ENCODE measurements at regions not wholly inside any gene's neighbourhood (a gene's known extent, or its start where the extent isn't known, plus 50 kb on each side); places are given as distances from the start of the nearest gene placed in this dataset.
"Not testable (repeated sequence)": the region's sequence is repeated elsewhere in the genome, so short reads cannot be mapped to it uniquely, and the experiment has no call there.

GRCh38 chr12:46884362-46884761 lies 58.6 kb upstream of the SLC38A4 start:
- DNase-seq, result no peak

DNA sequence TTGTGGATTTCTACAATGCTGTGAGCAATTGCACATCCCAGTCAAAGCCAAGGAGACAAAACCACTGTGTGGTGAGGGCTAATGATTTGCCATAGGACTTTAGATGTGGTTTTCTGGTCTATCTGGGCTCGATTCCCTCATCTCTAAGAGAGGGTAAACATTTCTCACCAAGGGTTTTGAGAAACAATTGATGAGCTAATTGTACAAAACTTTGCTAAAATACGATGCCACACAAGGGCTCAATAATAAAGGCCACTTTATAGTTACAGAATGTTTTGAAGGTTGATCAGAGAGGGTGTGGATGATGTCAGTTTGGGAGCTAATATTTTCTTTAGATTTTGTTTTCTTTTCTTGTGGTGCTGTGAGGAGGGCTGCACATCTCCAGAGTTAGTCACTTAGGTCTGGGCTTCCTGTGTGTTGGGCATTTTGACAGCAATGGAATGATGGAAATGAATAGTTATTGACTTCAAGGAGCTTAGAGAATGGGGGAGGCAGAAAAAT lies 60.8 kb upstream of the SLC38A4 start:
- DNase-seq, result no peak

DNA sequence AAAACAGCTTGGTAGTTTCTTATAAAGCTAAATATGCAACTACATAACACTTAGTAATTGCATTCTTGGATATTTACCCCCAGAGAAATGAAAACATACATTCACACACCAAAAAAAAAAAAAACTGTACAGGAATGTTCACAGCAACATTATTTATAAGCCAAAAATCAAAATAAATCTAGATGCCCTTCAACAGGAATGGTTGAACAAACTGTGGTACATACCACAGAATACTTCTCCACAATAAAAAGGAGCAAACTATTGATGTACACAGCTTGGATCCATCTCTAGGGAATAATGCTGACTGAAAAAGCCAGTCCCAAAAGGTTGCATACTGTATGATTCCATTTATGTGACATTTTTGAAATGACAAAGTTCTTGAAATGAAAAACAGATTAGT lies 62.1 kb upstream of the SLC38A4 start:
- no peak for DNase-seq

DNA sequence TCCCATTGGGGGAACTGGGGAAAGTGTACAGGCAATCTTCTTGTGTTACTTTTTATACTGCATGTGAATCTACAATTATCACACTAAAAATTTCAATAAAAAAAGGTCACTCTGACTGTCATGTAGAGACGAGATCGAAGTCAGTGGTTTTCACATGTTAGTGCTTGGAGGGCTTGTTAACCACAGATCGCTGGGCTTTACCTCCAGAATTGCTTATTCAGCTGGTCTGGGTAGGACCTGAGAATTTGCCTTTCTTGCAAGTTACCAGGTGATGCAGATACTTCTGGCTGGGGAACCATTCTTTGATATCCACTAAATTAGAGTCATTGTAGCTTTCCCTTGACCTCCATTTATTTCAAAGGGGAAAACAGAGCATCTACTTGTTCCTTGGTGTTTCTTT lies 62.8 kb upstream of the SLC38A4 start:
- no peak for DNase-seq

GRCh38 chr12:46891306-46891705 lies 65.5 kb upstream of the SLC38A4 start:
- DNase-seq, result no peak

DNA sequence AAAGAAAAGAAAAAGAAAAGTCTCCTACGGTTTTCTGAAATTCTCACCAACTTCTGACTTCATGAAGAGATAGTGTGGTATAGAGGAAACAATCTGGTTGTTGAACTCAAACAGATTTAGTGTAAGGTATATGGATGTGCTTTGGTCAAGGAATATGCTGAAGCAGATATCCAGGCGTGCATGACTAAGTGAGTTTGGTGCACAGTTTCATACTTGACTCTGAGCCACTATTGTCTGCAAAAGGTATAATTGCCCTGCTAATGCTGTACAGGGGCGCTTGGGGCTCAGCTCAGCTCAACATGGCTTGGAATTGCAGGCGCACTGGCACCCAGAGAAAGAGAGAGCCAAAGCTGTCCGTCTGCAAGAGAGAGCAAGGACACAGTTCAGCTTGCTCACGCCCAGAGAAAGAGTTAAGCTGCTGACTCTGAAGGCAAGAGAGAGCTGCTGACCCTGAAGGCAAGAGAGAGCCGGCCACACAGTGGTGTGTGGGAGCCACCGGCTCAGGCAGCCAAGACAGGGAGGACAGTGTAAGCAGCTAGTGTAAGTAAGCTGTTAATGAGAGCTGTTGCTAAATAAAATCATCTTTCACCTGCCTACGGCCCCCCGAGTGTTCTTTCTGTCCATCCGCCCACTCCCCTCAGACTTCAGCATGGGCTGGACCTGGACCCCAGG lies 66.4 kb upstream of the SLC38A4 start:
- DNase-seq, result no peak

DNA sequence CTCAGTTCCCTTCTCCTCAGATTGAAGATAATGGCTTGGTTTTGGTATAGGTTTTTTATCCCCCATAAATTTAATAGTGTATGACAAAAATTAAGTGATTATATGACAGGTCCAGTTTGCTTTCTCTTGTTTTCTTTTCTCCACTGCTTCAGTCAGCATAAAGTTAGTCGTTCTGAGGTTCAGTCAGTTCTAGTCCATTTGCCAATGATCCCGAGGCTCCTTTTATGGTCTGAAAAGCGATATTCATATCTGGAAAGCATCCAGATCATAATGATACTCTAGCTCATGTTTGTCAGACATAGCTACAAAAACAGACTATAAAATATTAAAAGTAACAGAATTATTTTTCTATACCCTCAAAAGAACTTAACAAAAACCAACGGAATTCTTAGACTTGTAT lies 67.1 kb upstream of the SLC38A4 start:
- DNase-seq, result no peak

DNA sequence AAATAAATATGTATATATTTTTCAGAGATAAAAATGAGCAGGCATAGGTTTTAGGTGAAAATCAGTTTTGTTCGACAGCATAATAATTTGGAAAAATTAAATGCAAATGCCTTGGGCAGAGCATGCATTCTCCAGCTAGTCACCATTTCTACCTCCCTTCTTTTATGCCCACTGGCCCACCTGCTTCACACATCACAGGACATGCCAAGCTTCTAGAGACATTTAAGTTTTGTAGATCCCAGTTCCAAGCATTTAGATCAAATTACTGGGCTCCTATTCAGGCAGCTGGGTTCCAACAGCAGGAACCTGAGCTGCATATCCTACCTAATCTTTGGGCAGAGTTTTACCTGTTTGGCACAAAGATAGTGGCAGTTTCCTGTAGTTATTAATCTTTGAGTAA lies 67.6 kb upstream of the SLC38A4 start:
- DNase-seq, result no peak

- no peak for DNase-seq
Observed at GRCh38 chr12:46895726-46896125, 69.9 kb upstream of the SLC38A4 start.

DNA sequence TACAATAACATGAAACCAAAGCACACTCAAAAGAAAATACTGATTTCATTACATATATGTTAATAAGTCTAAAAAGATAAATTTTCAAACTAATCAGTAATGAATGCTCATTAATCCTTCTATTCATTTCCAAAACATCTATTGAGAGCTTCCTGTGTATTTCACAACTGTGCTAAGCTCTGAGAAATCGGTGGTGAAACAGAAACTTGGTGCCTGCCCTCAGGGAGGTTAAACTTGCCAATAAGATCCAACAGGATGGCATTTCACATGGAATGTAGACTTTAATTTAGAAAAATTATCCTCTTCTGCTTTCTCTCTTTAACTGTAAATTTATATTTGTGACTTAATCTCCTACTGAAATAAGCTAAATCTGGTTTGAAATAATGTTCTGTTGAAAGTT lies 70.9 kb upstream of the SLC38A4 start:
- no peak for DNase-seq

- DNase-seq, result no peak
Observed at GRCh38 chr12:46898152-46898931, 72.5 kb upstream of the SLC38A4 start.

DNA sequence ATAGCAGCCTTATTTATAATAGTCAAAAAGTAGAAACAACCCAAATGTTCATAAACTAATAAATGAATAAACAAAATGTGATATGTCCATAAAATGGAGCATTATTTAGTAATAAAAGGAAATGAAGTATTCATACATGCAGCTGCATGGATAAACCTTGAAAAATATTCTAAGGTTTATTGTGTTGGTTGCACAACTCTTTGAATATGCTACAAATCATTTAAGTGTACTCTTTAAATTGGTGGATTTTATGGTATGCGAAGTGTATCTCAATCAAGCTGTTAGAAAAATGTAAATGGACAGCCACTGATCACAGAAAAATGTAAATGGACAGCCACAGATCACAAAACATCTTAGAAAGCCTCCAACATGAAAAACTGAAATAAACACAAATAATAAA lies 73.2 kb upstream of the SLC38A4 start:
- no peak for DNase-seq

DNA sequence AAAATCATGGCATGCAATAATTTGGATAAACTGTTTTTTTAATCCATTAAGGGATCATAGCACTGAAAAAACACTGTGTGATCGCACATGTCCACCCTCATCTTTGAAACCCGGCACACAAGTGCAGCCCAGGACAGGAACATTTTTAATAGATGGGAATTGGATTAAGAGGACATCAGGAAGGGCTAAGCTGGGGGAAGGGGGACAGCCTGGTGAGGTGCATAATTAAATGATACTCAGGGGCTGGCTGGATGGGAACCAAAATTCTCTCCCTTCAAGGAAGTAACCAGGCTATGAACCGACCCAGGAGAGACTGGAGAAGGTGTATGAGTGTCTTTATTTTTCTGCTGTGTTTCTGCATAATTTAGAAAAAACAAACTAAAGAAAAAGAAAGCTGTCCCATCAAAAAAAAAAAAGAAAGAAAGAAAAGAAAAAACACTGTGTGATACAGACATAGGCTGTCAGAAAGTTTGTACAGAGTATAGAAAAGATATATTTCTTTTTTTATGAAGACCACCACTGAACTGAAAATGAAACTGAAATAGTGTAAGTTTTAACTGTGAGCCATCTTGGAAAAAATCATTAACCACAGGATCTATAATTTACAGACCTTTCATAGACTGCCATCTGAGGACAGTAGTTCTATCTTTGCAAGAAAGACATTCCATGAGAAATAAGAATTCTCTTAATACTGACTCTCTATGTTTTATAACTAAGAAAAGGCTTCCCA lies 75.1 kb upstream of the SLC38A4 start:
- DNase-seq, result no peak

DNA sequence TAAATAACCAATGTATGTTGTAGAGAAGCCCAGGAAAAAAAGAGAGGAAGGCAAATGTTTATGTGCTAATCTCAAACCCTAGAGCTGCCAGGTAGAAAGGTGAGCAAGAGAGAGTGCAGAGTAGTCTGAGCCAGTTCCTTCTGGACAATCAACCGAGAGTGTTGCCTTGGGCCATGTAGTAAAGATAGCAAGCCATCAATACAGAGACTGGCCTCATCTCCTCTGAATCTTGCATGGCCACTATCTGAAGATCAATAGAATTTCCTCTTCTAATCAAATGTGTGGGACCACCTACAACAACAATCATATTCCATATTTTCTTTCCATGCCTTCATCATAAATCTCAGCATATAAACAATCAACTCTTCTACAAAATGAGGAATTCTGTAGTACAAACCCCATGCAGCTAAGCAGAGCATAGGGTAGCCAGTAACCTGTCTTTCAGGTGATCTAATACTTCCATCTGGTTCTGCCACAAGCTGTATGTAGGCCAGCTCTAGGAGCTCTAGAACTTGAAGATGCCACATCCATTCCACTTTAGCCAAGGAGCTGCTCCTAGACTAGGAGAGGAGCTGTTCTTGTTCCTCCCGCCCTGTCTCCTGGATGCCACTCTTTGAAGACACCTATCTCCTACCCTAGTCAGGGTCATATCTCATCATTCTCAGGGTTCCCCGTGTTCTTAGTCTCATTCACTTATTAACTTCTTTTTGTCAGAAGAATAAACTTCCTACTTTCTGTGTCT lies 75.8 kb upstream of the SLC38A4 start:
- DNase-seq, result no peak

GRCh38 chr12:46903058-46903457 lies 77.3 kb upstream of the SLC38A4 start:
- DNase-seq, result no peak

GRCh38 chr12:46904406-46905238 lies 78.8 kb upstream of the SLC38A4 start:
- no peak for DNase-seq

DNA sequence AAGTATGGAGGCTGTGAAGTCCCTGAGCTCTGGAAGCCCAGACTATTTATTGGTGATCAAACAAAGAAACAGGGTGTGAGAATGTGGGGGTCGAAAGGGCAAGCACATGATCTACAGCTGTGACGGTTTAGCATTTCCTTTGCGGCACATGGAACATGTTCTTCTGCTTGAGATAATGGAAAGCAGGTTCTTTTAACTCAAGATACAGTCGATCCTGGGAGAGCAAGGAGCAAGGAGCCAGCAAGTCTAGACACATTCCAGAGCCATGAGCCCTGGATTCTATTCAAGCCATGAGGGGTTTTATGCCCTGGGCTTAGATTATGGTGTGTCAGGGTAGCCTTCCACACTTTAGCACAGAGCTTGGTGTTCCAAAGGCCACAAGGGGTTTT lies 79.4 kb upstream of the SLC38A4 start:
- DNase-seq, result not testable (repeated sequence)

- DNase-seq, result no peak
Observed at GRCh38 chr12:46907791-46908190, 82.0 kb upstream of the SLC38A4 start.

DNA sequence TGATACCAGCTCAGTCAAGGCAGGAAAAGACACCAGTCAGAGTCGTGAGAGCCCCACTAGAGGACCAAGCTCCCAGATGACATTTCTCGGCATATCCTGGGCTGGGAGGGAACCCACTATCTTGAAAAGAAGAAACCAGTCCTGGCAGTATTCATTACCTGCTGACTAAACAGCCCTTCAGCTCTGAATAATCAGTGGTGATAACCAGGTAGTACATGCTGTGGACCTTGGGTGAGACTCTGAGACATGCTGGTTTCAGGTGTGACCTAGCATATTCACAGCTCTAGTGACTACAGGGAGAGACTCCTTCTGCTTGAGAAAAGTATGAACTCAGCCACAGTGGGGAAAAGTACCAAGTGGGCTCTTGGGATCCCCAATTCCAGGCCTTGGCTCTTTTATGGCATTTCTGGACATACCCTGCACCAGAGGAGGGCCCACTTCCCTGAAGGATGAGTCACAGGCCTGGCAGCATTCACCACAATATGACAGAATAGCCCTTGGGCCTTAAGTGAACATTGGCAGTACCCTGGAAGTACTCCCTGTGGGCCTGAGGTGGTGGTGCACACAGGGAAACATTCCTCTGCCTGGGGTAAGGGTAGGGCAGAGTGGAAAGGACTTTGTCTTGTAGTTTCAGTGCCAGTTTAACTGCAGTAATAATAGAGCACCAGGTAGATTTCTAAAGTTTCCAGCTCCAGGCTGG lies 82.6 kb upstream of the SLC38A4 start:
- DNase-seq, result no peak

- no peak for DNase-seq
Observed at GRCh38 chr12:46908936-46909635, 83.3 kb upstream of the SLC38A4 start.

DNA sequence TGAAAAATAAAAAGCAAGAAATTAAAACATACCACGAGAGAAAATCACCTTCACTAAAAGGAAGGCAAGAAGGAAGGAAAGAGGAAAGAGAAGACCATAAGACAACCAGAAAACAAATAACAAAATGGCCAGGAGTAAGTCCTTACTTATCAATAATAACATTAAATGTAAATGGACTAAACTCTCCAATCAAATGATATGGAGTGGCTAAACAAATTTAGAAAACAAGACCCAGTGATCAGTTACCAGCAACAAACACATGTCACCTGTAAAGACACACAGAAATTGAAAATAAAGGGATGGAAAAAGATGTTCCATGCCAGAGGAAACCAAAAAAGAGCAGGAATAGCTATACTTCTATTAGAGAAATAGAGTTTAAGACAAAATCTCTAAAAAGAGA lies 85.0 kb upstream of the SLC38A4 start:
- DNase-seq, result no peak
